NCI-H1436 (cell line): ENCODE measurements at regions not wholly inside any gene's neighbourhood (a gene's known extent, or its start where the extent isn't known, plus 50 kb on each side); places are given as distances from the start of the nearest gene placed in this dataset.

Experiments used
- DNase-seq: peaks from one replicate; lab custom pipeline; 2025; lab: John Stamatoyannopoulos, UW

DNA sequence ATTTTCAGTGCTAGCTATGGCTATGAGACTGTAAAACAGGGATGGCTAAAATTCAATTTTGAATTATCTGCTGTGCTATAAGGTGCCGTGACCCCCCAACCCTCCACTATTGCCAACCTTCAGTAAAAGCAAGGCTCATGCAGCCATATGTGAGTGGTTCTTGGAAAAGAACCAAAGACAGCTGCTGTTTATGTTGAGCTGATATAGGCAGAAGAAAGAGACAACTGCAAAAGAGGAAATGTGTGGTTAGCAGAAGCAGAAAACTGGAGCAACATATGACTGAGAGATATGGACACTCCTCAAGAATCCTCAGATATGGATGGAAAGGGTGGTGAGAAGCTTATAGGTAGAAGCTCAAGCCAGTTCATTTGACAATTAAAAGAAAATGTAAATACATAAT, 200.3 kb downstream of the TLE1 start:
- DNase-seq = no peak

DNA sequence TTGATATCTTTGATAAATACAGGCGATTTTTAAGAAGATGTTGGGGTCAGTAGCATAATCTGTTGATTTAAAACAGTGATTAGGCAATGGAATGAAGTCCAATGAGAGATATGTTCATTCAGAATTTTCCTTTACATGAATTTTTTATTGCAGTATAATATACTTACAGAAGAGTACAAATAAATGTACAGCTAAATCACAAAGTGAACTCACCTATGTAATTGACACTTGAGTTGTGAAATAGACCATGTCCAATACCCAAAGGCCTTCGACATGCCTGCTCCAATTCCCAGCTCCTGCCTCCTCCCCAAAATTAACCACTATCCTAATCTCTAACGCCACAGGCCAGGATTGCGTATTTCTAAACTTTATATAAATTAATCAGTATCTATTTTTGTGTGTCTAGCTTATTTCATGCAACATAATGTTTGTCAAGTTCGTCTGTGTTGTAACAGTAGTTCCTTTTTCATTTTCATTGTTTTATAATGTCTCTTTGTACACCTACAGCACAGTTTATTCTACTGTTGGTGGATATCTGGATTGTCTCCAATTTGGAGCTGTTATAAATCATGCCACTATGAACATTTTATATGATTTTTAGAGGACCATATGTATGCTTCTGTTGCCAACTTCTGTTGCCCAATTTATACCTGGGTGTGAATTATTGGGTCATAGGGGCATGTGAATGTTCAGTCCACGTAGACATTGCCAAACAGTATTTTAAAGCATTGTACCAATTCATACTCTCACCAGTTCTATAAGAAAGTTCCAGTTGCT, 208.3 kb downstream of the TLE1 start:
- DNase-seq = no peak

DNA sequence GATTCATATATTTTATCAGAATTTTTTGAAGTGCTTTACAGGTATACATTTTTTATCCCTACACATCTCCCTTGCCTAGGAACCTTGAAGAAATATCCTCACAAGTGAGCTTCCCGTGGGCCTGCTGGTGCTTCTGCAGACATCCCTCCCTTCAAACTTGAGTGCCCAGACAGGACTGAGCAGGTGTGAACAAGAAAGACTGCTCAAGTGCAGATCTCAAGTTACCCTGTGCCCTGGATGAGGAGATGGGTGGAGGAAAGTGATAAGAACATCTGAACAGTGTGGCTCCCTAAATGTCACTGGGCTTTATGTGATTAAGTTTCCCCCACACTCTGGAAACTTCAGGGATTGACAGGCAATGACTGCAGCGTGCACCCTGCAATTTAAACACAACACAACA, 209.8 kb downstream of the TLE1 start:
- no peak for DNase-seq

DNA sequence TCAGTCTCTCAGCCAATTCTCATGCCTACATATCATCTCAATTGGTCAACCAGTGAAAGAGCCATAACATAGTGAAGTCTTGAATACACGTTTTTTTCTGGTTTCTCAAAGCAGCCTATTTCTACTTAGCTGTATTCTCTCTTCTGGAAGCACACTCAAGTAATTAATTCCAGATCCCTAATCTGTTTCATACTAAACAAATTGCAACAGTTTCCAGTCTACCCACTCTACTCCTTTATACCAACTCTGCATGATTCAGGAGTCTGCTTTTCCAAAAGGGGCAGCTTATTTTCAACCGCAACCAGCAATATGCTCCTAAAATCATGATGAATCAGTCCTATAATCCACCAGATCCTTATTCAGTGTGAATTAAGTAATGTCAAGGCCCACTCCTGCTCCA, 211.7 kb downstream of the TLE1 start:
- DNase-seq = no peak

DNA sequence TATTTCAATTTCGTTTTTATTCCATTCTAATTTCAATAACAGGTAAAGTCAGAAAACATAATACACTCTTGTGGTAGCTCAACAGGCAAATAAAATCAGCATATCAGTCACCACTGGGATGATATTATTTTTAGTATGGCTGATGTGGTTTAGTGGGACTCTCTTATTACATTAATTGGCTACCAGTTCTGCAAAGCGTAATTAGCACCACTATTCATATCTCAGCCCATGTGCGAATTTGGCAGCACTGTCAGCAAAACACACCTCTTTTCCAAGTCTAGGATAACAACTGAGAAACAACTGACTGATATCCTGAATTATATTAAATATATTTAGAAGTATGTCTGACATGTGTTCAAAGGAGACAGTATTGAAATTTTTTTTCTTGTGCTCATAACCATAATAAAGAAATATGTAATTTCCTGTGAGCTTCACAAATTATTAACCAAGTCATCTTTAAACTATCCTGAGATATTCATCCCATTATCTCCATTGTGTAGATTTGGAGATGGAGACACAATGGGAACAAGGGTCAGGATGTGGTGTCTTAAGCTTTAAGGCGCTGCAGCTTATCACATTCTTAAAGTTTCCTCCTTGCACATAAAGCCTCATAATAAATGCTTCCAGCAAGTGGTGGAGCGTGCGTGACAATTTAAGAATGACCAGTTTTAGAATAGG, 212.4 kb downstream of the TLE1 start:
- no peak for DNase-seq

DNA sequence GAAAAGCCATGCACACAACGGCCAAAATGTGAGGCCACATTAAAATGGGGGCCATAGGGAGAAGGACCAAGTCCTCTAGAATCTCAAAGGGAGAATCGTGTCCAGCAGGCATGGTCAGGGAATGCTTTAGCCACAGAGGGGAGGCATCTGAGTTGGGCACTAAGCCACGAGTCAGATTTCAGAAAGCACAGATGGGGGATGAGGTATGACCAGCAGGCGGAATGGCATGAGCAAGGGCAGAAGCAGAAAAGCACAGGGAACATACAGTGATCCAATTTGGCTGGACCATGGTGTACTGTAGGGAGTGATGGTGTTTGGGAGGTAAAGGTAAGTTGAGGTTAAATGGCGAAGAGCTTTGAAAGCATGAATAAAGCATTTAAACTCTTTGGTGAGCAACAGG, 214.6 kb downstream of the TLE1 start:
- no peak for DNase-seq

DNA sequence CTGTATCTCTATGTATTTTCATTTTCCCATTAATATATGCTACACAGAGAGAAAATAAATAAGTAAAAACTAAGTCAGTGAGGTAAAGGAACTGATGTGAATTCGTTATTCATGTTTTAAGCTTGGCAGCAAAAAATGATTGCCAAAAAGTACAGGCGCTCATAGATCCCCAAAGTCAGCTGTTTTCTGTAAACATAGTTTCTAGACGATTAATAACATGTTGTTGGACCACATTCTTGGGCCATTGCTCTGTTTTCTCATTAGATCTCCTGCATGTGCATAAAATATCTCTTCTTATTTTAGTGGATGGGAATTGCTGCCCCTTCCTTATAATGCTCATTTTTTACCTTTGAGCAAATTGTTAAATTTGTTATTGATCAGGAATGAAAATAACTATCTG, 215.2 kb downstream of the TLE1 start:
- no peak for DNase-seq

DNA sequence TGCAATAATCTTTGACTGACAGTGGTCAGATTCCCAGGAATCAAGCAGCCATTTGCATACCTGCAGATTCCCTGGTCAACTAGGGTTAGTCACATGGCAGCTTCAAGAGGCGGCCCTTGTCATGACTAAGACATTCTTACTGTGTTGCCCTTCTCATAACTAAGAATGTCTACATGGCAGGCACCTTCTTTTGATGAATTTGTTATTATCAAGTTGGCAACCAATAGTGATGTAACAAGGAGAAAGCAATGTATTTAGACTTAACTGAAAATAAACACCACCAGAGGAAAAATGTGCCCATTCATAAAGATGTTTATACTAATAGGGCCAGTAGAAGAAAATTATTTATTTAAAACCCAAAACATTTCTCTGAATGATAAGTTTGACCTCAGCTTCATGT, 215.6 kb downstream of the TLE1 start:
- DNase-seq = no peak

DNA sequence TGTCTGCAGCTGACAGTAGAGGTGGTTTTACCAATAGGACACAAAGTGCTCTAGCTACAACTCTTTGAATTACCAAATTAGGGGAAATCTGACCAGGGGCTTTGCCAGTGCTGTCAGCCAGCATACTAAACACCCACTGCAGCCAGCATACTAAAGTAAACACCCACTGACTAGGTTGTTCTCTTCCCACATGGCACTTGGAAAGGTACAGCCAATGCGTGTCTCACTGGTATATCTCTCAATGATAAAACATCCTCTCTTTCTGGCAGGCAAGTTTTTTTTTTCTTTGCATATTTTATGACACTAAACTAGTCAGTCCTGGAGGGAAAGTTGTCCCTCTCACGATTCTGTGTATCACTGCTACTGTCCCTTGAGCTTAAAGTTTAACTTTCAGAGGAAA, 216.1 kb downstream of the TLE1 start:
- DNase-seq = no peak

DNA sequence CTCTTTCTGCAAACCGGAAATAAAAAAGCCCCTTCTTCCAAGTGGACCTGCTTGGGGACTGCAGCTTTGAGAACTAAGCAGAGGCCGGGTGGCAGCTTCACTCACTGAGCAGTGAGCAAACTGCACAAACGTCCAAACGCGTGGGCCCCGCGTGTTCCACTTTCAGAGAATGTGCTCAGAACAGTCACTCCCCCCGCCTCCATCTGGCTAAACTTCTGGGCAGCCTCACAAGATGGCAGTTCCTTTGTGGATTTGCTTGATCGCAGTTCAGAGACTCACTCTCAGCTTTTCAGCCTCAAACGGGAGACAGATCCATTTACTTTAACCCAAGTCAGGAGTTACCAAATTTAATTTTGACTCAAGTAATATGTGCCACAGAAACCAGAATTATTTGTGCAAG, 216.6 kb downstream of the TLE1 start:
- DNase-seq = no peak

DNA sequence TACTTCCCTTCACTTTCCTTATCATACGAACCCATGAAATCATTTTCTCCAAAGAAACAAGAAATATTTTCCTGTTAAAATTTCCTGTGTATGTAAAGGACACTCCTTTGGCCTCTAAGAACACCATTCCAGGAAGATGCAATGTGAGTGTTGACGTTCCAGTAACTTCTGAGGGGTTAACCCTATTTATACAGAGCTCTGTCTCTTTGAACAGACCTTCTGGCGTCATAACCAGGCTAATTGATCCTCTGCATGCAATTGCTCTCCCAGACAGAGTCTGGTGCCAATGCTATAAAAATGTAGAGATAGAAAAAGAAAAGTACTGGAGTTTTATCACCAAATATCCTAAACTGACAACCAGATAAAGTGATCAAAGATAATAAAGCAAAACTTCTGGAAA, 218.5 kb downstream of the TLE1 start:
- DNase-seq = no peak

DNA sequence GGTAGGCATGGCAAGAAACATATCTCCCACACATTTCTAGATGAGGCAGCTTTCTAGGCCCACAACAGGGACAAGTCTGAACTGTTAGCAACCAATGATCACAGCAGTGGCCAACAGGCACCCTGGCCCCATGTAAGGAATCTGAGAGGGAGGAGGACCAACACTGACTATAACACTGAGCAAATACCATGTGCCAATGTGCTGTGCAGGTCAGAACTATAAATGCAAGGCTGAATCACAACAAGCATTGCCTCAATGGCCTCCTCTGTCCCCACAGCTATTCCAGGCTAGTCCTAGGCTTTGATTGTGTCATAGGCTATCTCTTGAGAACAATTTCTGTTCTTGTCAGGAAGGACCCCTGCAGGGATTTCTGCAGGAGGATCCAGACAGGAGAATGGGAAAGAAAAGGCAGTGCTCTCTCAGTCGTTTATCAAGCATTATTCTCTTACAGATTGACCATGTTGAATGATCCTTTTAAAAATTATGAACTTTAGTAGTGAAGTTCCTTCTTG, 221.2 kb downstream of the TLE1 start:
- no peak for DNase-seq

DNA sequence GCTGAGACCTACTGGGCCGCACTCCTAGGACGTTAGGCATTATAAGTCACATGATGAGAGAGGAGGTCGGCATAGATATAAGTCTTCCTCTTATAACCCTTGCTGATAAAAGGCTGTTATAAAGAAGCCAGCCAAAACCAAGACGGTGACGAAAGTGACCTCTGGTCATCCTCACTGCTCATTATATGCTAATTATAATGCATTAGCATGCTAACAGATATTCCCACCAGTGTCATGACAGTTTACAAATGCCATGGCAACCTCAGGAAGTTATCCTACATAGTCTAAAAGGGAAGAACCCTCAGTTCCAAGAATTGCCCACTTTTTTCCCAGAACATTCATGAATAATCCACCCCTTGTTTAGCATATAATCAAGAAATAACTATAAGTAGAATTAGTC, 222.4 kb downstream of the TLE1 start:
- no peak for DNase-seq

DNA sequence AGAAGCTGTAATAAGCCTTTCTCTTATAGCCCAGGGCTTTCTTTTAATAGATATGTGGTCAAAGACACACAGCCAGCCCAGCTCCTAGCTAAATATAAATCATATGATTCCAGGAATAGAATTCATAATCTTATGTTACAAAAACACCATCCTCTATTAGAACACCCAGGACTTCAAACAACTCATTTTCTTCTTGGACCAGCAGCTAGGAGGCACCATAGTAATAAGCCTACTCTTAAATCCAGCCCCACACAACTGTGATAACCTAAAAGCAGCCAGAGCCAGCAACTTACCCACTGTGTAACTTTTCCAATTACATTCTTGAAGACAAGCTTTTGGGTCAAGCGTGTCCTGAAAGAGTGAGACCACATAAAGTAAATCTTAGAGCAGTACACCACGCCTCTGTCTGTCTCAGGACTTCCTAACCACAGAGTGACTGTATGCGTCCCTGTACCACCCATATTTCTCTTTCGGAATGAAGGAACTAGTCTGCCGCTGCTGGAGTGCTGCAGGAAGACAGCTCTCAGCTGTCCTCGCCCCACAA, 223.8 kb downstream of the TLE1 start:
- no peak for DNase-seq

DNA sequence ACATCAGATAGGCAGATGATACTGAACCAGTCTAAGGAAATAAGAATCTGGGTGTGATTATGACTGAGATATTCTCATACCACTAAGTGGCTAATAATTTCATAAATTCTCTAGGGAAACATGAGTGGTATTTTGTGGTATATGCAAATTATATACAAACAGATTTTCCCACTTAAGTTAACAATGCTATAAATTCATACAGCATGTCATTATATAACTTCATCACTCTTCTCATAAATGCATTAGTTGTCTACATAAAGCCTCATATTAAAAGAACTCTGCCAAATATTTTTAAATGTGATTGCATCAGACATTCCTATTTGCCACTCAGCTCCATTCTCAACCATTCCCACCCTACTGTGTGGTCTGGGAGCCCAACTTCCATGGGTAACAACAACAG, 226.5 kb downstream of the TLE1 start:
- no peak for DNase-seq

DNA sequence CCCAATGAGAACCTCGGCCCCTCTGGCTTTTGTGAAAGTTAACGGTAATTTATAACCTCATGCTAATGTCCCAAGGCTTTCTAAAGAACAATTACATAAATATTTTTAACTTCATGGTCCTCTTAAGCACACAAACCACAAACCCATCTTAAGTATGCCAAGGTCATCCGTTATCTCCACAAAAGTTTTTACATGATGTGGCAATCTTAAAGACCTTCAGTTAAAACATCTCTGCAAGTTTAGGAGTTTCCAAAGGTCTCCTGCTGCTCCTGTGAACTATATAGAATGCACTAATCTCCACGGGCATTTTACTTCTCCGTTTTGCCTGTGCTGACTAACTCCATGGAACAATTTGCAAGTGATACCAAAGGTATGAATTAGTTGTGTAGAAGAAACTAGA, 228.2 kb downstream of the TLE1 start:
- no peak for DNase-seq

DNA sequence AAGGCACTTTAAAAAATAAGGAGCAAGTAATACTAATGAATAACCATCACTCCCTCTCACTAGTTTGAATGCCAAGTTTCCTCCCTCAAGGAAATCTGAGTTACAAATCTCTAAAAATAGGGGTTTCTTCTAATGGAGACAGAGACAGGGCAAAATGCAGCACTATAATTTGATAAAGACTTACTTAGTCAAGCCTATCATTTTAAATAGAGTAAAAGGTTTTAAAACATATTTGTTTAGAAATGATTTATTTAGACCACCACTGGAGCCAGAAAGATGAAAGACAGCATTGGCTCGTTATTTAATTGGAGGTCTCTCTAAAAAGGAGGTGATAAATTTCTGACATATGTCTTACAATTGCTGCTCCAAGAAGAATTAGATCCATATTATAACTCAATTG, 228.7 kb downstream of the TLE1 start:
- no peak for DNase-seq

DNA sequence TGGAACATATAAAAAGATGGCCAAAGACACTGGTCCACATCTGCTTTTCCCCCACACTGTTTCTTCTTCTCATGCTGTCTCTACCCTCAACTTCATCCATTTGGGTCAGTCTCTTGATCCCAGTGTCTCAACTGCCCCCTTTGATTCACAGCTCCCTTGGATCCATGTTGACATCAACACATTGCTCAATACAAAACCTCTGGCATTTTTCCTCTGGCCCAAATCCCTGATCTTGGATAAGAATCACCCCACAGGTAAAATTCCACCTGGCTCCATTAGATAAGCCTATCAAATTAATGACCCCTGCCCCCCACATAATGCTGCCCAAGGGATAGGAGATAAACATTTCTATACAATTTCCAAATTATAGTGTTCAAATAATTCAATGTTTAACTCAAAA, 229.8 kb downstream of the TLE1 start:
- no peak for DNase-seq

DNA sequence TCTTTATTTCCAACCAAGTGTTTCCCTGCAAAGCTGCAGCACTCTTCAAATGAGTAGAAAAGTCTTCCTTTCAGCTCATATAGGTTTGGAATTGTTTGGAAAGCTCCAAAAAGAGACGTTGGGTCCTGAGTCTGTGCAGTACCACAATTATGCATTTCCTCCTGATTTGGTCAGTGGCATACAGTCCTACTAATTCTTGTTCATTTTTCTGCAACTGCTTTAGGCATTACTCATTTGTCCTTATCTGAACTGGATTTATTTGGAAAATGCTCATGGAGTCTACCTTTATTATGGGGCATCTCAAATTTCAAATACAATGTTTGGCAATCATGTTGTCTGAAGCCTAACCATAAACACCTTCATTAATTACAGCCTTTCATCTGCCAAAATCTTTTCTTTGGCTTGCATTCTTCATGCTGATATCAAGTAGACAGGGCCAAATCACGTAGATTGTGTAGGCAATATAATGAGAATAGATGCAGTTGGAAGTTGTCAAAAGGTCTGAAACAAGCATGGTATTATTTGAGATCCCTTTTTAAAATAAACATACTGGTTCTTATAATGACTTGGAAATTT, 232.8 kb downstream of the TLE1 start:
- DNase-seq = no peak

DNA sequence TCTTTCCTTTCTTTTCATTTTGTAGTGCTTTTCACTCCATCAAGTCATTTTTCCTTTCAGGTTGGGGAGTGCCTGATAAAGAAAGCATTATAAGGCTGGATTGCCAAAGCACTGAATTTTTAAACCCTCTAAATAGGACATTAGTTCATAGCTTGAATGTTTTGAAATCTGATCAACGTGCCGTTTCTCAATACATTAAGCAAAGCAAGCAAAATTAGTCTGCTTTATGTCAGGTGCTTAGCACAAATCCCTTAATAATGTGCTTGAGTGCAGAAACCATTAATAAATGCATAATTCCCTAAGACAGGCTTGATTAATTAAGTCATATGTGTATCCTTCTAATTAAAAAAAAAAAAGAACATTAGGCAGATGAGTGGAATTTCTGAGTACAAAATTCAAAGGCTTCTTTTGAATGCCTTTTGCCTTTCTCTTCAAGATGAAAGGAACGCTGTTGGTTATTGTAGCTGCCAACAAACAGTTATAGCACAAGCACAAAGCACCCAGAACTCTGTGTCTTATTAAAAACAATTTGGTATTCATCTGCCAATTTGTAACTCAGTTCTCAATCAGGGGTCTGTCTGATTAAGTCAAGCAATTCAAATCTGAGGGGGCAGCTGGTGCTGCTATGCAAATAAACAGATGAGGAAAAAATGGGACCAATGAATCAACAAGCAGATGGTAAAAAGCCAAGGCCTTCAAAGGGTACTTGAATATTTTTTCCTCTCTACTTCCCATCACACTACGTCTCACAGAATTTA, 233.7 kb downstream of the TLE1 start:
- DNase-seq = no peak

DNA sequence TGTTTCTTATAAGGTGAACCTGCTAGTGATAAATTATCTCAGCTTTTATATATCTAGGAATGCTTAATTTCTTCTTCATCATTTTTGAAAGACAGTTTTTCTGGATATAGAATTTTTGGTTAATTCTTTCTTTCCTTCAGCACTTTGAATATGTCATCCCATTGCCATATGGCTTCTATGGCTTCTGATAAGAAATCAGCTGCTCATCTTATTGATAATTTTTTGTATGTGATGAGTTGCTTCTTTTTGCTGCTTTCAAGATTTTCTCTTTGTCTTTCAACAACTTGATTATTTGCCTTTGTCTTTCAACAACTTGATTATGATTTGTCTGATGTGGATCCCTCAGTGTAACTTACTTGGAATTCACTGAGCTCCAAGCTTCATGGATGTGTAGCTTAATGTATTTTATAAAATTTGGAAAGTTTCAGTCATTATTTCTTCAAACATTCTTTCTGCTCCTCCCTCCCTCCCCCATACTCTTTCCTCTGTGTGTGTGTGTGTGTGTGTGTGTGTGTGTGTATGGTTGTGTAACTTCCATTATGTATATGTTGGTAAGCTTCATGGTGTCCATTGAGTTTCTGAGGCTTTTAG, 243.9 kb downstream of the TLE1 start:
- DNase-seq = no peak

DNA sequence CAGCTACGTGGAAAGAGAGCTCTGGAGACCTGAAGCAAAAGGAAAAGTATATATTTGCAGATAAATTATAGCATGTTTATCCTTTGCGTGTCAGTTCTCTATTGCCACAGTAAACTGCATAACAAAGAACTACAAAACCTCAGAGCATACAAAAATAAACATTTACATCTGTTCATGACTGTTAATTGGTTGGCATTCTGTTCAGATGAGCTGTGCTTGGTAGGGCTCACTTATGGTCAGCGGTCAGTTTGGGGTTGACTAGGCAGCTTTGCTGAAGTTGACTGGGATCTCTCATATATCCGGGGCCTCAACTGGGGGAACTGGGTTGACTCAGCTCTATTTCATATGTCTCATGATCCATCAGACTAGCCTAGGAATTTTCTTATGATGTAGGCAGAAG, 257.7 kb downstream of the TLE1 start:
- no peak for DNase-seq
